ENCODE measurements at regions not wholly inside any gene's neighbourhood (a gene's known extent, or its start where the extent isn't known, plus 50 kb on each side); places are given as distances from the start of the nearest gene placed in this dataset.
A peak's percentile ranks its signal among the peaks of the same experiment; 100 is the strongest.
"Not testable (repeated sequence)": the region's sequence is repeated elsewhere in the genome, so short reads cannot be mapped to it uniquely, and the experiment has no call there.

GRCh38 chr12:127779301-127780045, 487.5 kb upstream of the TMEM132C start:
- ATAC-seq, result no peak
- intact Hi-C loops (cut with micrococcal nuclease), result no loop called here
- DNase-seq, result no peak

- ATAC-seq, result no peak
- intact Hi-C loops (cut with micrococcal nuclease), result no loop called here
- DNase-seq, result no peak
These were observed 486.1 kb upstream of the TMEM132C start for GRCh38 chr12:127780881-127781280.

DNA sequence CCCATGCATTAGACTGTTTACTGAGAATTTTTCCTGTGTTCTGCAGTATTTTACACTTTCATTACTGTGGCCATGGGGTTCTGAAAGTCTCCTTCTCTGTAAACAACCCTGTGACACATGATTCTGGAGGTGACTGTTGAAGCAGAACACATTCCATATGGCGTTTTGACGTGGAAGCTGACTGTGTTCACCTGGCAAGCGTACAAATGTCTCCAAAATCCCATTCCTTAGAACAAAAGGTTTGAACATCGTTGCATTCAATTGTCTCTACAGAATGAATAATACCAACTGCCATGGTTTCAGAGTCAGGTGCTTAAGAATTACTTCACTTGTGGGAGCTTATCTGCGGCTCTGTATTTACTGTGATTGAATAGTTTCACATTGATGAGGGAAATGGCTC, 485.6 kb upstream of the TMEM132C start:
- DNase-seq, result no peak

DNA sequence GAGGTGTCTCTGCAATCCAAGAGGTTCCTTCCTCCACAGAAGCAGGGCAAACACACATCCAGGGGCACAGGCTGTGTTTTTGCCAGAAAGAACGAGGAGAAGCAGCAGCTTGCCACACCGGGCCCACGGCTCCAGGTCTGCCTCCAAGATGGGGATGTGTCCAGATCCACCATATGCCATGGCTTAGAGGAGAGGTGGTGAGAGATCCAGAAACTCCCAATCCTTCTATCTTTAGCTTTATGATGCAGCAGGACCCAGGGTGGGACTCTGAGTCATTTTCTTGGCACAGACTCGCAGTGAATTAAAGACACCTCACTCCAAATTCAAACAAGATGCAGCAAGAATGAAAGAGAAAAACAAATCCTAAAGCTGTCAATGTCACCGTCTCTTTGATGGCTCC, 481.4 kb upstream of the TMEM132C start:
- ATAC-seq (peak; percentile 81), DNase-seq (no peak)
- intact Hi-C loops (cut with micrococcal nuclease), result no loop called here

More for the DNA sequence above, 485.6 kb upstream of the TMEM132C start:
- intact Hi-C loops (cut with micrococcal nuclease), result no loop called here
- no peak for ATAC-seq

DNA sequence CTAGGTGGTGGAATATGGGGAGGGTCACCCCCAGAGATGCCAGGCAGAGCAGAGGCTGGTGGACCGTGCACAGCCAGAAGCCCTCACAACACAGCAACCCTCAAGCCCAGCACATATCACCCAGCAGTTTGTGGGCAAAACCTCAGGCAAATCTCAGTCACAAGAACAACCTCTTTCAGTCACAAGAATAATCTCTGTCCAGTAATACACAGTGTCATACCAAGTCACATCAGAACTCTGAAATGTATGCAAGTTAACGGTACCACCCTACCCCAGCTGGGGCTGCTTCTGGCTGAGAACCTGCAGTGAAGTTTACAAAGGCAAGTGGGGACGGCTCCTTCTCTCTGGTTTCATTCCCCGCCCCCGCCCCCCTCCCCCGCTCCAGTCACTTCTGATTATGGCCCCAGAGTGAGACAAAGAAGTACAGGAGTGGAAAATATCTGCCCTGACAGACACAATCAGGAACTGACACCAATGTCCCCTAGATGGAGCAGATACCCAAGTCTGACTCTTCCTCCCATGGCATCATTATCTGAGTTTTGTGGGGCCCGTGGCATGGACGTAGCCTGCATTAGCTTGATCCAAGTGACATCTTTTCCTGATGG, 480.9 kb upstream of the TMEM132C start:
- ATAC-seq (peak; percentile 15), DNase-seq (no peak)
- intact Hi-C loops (cut with micrococcal nuclease), result no loop called here

- ATAC-seq (no peak), DNase-seq (no peak)
- intact Hi-C loops (cut with micrococcal nuclease), result no loop called here
These were observed 479.4 kb upstream of the TMEM132C start for GRCh38 chr12:127787544-127787943.

- intact Hi-C loops (cut with micrococcal nuclease), result no loop called here
- ATAC-seq (no peak), DNase-seq (no peak)
These were observed 476.6 kb upstream of the TMEM132C start for GRCh38 chr12:127790376-127790775.

- ATAC-seq (no peak), DNase-seq (no peak)
- intact Hi-C loops (cut with micrococcal nuclease), result no loop called here
These were observed 475.8 kb upstream of the TMEM132C start for GRCh38 chr12:127791217-127791616.

DNA sequence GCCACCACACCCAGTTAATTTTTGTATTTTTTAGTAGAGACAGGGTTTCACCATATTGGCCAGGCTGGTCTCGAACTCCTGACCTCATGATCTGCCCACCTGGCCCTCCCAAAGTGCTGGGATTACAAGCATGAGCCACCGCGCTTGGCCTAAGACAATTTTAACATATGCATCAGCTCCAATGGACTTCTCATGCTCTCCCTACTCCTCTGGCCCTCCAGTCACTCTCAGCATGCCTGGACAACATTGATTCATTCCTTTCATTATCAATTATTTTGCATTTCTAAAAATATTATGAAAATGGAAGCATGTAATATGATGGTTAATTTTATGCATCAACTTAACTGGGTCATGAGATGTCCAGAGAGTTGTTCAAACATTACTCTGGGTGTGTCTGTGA, 469.1 kb upstream of the TMEM132C start:
- ATAC-seq (no peak), DNase-seq (no peak)
- intact Hi-C loops (cut with micrococcal nuclease), result no loop called here

GRCh38 chr12:127802271-127802670, 464.7 kb upstream of the TMEM132C start:
- intact Hi-C loops (cut with micrococcal nuclease), result no loop called here
- no peak for DNase-seq
- no peak for ATAC-seq

DNA sequence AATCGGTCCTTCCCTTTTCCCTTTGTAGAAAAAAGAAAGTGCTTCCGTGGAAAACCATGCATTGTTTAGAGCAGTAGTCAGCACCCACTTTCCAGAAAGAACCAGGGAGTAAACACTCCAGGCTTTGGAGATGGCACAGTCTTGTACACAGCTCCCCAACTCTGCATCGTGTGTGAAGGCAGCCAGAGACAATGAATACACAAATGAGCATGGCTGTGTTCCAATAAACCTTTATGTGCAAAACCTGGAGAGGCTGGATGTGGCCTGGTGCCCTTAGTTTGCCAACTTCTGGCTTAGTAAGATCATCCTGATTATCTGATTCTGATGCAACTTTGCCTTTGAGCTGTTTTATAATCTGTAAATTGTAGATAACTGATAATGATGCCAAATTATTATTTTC, 463.4 kb upstream of the TMEM132C start:
- DNase-seq (no peak), ATAC-seq (no peak)
- intact Hi-C loops (cut with micrococcal nuclease), result no loop called here

GRCh38 chr12:127809275-127809674, 457.7 kb upstream of the TMEM132C start:
- ATAC-seq (peak; percentile 83), DNase-seq (no peak)
- intact Hi-C loops (cut with micrococcal nuclease), result no loop called here

GRCh38 chr12:127810041-127810440, 456.9 kb upstream of the TMEM132C start:
- DNase-seq (no peak), ATAC-seq (peak; percentile 89)
- intact Hi-C loops (cut with micrococcal nuclease), result no loop called here

GRCh38 chr12:127810459-127810858, 456.5 kb upstream of the TMEM132C start:
- intact Hi-C loops (cut with micrococcal nuclease); ATAC-seq; DNase-seq: not testable (repeated sequence)

GRCh38 chr12:127811988-127812387, 455.0 kb upstream of the TMEM132C start:
- intact Hi-C loops (cut with micrococcal nuclease), result no loop called here
- DNase-seq (peak; percentile 62), ATAC-seq (peak; percentile 77)

DNA sequence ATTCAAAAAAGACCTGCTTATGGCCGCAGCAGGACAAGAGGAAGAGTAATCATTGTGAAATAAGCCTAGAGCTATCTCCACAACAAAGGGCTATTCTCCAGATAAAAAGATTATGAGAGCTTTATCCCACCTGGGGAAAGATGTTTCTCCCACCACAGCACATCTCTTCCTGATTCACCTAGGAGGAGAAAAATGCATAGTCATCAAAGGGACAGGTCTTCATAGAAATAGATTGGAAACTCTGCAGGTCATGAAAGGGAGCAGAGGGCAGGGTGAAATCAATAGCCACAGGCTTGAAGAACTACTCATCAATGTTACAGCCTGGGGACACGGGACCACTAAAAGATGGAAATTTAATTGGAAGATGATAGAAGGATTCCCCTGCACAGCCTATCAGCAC, 453.8 kb upstream of the TMEM132C start:
- DNase-seq (no peak), ATAC-seq (no peak)
- intact Hi-C loops (cut with micrococcal nuclease), result no loop called here

DNA sequence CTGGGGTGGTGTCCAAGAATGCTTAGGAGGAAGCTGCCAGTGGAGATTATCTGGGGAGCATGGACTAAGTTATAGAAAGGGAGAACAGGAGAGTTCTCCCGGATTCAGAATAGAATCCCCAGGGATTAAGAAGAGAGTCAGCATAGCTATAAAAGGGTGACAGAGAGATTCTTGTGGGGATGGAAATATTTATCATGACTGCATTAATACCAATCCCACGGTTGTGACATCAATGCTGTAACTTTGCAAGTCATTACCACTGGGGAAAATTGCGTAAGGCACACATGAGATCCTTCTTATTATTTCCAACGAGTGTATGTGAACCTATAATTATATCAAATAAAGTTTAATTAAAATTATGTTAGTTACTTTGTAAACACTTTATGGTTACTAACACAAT, 447.9 kb upstream of the TMEM132C start:
- ATAC-seq (no peak), DNase-seq (no peak)
- intact Hi-C loops (cut with micrococcal nuclease), result no loop called here

DNA sequence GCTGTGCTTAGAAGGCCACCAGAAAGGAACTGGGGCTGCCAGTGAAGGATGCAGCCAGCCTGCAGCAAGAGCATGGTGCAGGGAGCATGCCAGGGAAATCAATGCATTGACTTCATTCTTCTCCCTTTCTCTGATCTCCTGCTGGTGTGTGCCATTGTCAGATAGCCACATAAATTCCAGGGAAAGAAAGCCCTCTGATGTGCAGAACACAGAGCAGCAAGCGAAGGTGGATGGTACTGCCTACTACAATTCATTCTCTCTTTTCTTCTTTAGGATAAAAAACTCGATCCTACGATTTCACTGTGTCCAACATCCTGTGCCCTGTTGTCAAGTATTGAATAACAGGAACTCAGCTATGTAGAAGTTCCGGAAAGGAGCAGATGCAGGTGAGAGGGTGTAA, 446.7 kb upstream of the TMEM132C start:
- ATAC-seq (no peak), DNase-seq (no peak)
- intact Hi-C loops (cut with micrococcal nuclease), result no loop called here

DNA sequence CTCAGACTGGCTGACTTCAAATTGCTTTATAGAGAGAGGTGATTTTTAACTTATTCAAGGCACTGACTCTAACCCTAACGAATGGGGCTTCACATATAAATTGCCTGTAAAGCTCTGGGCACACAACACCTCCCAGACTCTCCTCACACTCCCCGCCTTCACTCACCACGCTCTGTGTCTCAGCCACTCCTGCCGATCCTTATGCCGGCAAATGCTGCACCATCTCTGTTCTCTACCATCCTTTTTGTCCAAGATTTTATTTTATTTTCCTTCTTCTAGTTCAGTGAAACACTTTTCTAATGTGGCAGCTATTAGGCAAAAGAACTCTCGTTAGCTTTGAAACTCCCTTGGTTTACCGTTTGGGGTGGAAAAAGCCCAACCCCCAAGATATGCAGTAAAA, 446.1 kb upstream of the TMEM132C start:
- ATAC-seq, result no peak
- intact Hi-C loops (cut with micrococcal nuclease), result no loop called here
- no peak for DNase-seq

- DNase-seq (peak; percentile 36), ATAC-seq (peak; percentile 89)
- intact Hi-C loops (cut with micrococcal nuclease), result no loop called here
These were observed 444.1 kb upstream of the TMEM132C start for GRCh38 chr12:127822809-127823411.

- ATAC-seq (no peak), DNase-seq (no peak)
- intact Hi-C loops (cut with micrococcal nuclease), result no loop called here
These were observed 443.2 kb upstream of the TMEM132C start for GRCh38 chr12:127823801-127824200.
